ENCODE measurements at regions not wholly inside any gene's neighbourhood (a gene's known extent, or its start where the extent isn't known, plus 50 kb on each side); places are given as distances from the start of the nearest gene placed in this dataset.
"Not testable (repeated sequence)": the region's sequence is repeated elsewhere in the genome, so short reads cannot be mapped to it uniquely, and the experiment has no call there.

GRCh38 chr6:28621268-28621667, 95.6 kb downstream of the GPX5 start:
- H3K4me2 ChIP-seq (ENCODE audit: low read length); H3K4me3 ChIP-seq (ENCODE audit: low read length); H3F3A ChIP-seq (ENCODE audit: insufficient read depth, low read length, poor library complexity, severe bottlenecking); H4K20me1 ChIP-seq (ENCODE audit: insufficient read depth); H3K9me2 ChIP-seq (ENCODE audit: insufficient read depth, low read length); H3K27ac ChIP-seq (ENCODE audit: low read length); H2AFZ ChIP-seq (ENCODE audit: low read depth, low read length); H3K27me3 ChIP-seq (ENCODE audit: insufficient read depth, low read depth, low read length); H3K9ac ChIP-seq (ENCODE audit: low read length); H3K9me3 ChIP-seq (ENCODE audit: low read length); H3K79me2 ChIP-seq (replicated peaks; ENCODE audit: insufficient read depth, low read length); H3K36me3 ChIP-seq (ENCODE audit: insufficient read depth, low read length): not testable (repeated sequence)

DNA sequence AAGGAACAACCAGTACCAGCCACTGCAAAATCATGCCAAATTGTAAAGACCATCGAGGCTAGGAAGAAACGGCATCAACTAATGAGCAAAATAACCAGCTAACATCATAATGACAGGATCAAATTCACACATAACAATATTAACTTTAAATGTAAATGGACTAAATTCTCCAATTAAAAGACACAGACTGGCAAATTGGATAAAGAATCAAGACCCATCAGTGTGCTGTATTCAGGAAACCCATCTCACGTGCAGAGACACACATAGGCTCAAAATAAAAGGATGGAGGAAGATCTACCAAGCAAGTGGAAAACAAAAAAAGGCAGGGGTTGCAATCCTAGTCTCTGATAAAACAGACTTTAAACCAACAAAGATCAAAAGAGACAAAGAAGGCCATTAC, 97.6 kb downstream of the GPX5 start:
- H3F3A ChIP-seq (ENCODE audit: insufficient read depth, low read length, poor library complexity, severe bottlenecking); H2AFZ ChIP-seq (ENCODE audit: low read depth, low read length); H3K27ac ChIP-seq (ENCODE audit: low read length); H3K36me3 ChIP-seq (ENCODE audit: insufficient read depth, low read length); H4K20me1 ChIP-seq (ENCODE audit: insufficient read depth); H3K4me3 ChIP-seq (ENCODE audit: low read length); H3K9ac ChIP-seq (ENCODE audit: low read length); H3K4me2 ChIP-seq (ENCODE audit: low read length); H3K9me2 ChIP-seq (ENCODE audit: insufficient read depth, low read length); H3K79me2 ChIP-seq (replicated peaks; ENCODE audit: insufficient read depth, low read length); H3K27me3 ChIP-seq (ENCODE audit: insufficient read depth, low read depth, low read length); H3K9me3 ChIP-seq (ENCODE audit: low read length): not testable (repeated sequence)

DNA sequence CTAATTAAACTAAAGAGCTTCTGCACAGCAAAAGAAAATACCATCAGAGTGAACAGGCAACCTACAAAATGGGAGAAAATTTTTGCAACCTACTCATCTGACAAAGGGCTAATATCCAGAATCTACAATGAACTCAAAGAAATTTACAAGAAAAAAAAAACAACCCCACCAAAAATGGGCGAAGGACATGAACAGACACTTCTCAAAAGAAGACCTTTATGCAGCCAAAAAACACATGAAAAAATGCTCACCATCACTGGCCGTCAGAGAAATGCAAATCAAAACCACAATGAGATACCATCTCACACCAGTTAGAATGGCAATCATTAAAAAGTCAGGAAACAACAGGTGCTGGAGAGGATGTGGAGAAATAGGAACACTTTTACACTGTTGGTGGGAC, 100.7 kb downstream of the GPX5 start:
- not testable (repeated sequence) for H3K9me2 ChIP-seq (ENCODE audit: insufficient read depth, low read length); H3K9me3 ChIP-seq (ENCODE audit: low read length); H2AFZ ChIP-seq (ENCODE audit: low read depth, low read length); H3K4me2 ChIP-seq (ENCODE audit: low read length); H3K79me2 ChIP-seq (replicated peaks; ENCODE audit: insufficient read depth, low read length); H3F3A ChIP-seq (ENCODE audit: insufficient read depth, low read length, poor library complexity, severe bottlenecking); H3K4me3 ChIP-seq (ENCODE audit: low read length); H4K20me1 ChIP-seq (ENCODE audit: insufficient read depth); H3K9ac ChIP-seq (ENCODE audit: low read length); H3K36me3 ChIP-seq (ENCODE audit: insufficient read depth, low read length); H3K27me3 ChIP-seq (ENCODE audit: insufficient read depth, low read depth, low read length); H3K27ac ChIP-seq (ENCODE audit: low read length)

DNA sequence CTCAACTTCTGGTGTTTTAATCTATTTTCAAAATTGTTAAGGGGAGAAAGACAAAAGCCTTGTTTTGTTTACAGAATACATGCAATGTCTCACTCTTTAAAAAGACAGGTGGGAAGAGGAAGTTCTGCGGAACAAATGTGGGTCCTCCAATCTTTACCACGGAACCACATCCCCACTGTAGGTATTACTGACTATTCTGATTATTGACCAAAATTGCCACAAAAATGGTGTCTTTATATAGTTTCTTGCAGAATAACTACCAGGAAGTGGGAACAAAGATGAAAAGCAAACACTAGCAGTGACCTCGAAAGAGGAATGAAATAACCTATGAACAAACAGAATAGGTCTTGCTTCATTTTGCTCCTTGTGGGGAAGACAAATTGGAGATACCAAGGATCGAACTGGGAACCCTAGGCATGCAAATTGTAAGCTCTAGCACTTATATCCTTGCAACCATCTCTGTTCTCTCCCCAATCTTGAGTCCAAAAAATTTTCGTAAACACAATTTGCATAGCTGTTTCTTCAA, 106.7 kb downstream of the GPX5 start:
- H3K4me3 ChIP-seq (ENCODE audit: low read length), result no peak overlapping the region
- H3F3A ChIP-seq (ENCODE audit: insufficient read depth, low read length, poor library complexity, severe bottlenecking), result peaks cover 5% of the 10 kb centered on the region
- no peak overlapping the region for H3K4me2 ChIP-seq (ENCODE audit: low read length)
- H3K9ac ChIP-seq (ENCODE audit: low read length), result no peak overlapping the region
- no peaks in the 10 kb centered on the region for H3K79me2 ChIP-seq (replicated peaks; ENCODE audit: insufficient read depth, low read length)
- H2AFZ ChIP-seq (ENCODE audit: low read depth, low read length), result no peak overlapping the region
- peaks cover 5% of the 10 kb centered on the region for H3K27me3 ChIP-seq (ENCODE audit: insufficient read depth, low read depth, low read length)
- no peaks in the 10 kb centered on the region for H4K20me1 ChIP-seq (ENCODE audit: insufficient read depth)
- no peaks in the 10 kb centered on the region for H3K9me2 ChIP-seq (ENCODE audit: insufficient read depth, low read length)
- no peaks in the 10 kb centered on the region for H3K36me3 ChIP-seq (ENCODE audit: insufficient read depth, low read length)
- H3K27ac ChIP-seq (ENCODE audit: low read length), result no peak overlapping the region
- no peak for TF ChIP-seq POLR2AphosphoS5 (IDR thresholded peaks at IDR 0.05)
- no peak for TF ChIP-seq EP300 (conservative IDR thresholded peaks at IDR 0.05; ENCODE audit: poor library complexity, severe bottlenecking)
- no peak for TF ChIP-seq SMC3 (conservative IDR thresholded peaks at IDR 0.05; ENCODE audit: poor library complexity)
- no peak for TF ChIP-seq EZH2 (IDR thresholded peaks at IDR 0.05; ENCODE audit: borderline replicate concordance, insufficient read depth, low read length, poor library complexity, severe bottlenecking)
- TF ChIP-seq CTCF (IDR thresholded peaks at IDR 0.05; ENCODE audit: poor library complexity, severe bottlenecking), result no peak
- TF ChIP-seq, protein P1, sequence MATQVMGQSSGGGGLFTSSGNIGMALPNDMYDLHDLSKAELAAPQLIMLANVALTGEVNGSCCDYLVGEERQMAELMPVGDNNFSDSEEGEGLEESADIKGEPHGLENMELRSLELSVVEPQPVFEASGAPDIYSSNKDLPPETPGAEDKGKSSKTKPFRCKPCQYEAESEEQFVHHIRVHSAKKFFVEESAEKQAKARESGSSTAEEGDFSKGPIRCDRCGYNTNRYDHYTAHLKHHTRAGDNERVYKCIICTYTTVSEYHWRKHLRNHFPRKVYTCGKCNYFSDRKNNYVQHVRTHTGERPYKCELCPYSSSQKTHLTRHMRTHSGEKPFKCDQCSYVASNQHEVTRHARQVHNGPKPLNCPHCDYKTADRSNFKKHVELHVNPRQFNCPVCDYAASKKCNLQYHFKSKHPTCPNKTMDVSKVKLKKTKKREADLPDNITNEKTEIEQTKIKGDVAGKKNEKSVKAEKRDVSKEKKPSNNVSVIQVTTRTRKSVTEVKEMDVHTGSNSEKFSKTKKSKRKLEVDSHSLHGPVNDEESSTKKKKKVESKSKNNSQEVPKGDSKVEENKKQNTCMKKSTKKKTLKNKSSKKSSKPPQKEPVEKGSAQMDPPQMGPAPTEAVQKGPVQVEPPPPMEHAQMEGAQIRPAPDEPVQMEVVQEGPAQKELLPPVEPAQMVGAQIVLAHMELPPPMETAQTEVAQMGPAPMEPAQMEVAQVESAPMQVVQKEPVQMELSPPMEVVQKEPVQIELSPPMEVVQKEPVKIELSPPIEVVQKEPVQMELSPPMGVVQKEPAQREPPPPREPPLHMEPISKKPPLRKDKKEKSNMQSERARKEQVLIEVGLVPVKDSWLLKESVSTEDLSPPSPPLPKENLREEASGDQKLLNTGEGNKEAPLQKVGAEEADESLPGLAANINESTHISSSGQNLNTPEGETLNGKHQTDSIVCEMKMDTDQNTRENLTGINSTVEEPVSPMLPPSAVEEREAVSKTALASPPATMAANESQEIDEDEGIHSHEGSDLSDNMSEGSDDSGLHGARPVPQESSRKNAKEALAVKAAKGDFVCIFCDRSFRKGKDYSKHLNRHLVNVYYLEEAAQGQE (IDR thresholded peaks at IDR 0.05; ENCODE audit: borderline replicate concordance), result no peak
- TF ChIP-seq TAF1 (IDR thresholded peaks at IDR 0.05; ENCODE audit: low read depth), result no peak
- no peak for TF ChIP-seq RAD21 (conservative IDR thresholded peaks at IDR 0.05)
- no peak for TF ChIP-seq MXI1 (conservative IDR thresholded peaks at IDR 0.05; ENCODE audit: poor library complexity, severe bottlenecking)
- no peaks in the 10 kb centered on the region for H3K9me3 ChIP-seq (ENCODE audit: low read length)

Data from neural cell (in vitro differentiated cells).